HG03060 (cell line): ENCODE measurements at regions not wholly inside any gene's neighbourhood (a gene's known extent, or its start where the extent isn't known, plus 50 kb on each side); places are given as distances from the start of the nearest gene placed in this dataset.

Source experiments
- ATAC-seq: cut with Tn5 transposase; IDR thresholded peaks from one replicate; pipeline ENCODE4 v1.9.1; 2021; ENCODE audit warnings: low read depth, moderate number of reproducible peaks; ENCODE audit not compliant: unreplicated experiment

GRCh38 chr2:122094557-122094956, 339.1 kb downstream of the TSN start:
- ATAC-seq, result no peak

- ATAC-seq, result no peak
Measured at GRCh38 chr2:122096761-122097160, 341.3 kb downstream of the TSN start.

GRCh38 chr2:122098306-122098705, 342.9 kb downstream of the TSN start:
- no peak for ATAC-seq

- ATAC-seq, result no peak
Measured at GRCh38 chr2:122100346-122100745, 344.9 kb downstream of the TSN start.

- ATAC-seq, result no peak
Measured at GRCh38 chr2:122100756-122101155, 345.3 kb downstream of the TSN start.

DNA sequence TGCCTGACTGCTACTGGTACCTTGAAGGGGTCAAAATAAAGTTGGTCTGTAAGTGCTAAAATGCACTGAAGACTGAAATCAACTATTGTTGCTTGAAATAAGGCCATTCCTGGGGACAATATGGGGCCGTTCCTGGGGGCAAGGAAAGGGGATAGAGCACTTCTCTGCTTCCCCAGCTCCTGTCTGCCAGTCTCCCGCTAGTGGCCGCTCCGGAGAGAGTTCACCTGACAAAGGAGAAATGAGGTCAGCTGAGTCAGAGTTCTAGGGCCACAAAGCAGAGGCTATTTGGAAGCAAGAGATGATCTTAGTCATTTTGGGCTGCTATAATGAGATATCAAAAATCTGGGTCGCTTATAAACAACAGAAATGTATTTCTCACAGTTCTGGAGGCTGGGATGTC, 345.9 kb downstream of the TSN start:
- no peak for ATAC-seq

DNA sequence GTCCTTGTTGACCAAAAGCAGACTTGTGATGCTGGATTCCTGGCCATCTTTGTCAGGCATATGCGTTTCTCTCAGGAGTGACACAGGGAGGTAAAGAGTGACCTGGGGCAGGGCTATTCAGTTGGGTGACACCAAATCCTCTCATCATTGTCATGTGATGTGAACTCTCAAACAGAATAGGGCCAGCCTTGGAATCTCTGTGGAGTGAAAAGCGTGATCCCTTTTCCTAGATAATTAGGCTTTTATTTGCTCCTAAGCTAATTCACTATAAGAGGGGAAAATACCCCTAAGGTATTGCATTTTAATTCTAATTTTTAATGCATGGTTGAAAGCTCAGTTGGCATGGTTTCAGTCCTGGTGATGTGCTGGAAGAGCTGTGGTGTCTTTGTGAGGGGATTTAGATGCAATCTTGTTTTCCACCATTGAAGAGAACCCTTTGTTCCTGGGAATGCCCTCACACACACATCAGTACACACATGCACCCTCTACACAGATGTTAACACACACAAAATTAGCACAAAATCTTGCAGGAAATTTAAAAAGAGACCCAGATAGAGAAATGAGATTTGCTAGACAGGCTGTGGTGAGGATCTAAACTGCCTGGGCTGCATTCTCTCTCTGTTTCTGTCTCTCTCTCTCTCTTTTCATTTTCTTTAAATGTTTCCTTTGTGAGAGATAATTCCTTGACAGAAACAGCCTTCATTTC, 349.9 kb downstream of the TSN start:
- ATAC-seq, result no peak

GRCh38 chr2:122105877-122106206, 350.4 kb downstream of the TSN start:
- ATAC-seq, result no peak

GRCh38 chr2:122108186-122108585, 352.7 kb downstream of the TSN start:
- ATAC-seq, result no peak

- no peak for ATAC-seq
Measured at GRCh38 chr2:122112216-122113005, 357.0 kb downstream of the TSN start.

DNA sequence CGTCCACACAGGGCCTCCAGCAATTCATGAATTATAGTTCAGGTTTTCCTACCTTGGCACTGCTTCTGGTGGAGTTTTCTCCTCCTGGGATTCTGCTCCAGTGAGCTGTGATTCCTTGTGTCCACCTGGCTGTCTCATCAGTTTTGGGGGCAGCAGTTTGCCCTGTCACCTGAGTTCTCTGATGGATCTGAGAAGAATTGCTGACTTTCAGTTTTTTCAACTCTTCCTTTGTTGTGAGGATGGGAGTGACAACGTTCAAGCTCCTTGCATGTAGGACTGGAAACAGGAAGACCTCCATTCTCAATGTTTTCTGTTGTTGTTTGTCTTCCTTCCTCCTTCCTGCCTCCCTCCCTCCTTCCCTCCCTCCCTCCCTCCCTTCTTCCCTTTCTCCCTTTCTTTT, 359.0 kb downstream of the TSN start:
- no peak for ATAC-seq

- ATAC-seq, result no peak
Measured at GRCh38 chr2:122117371-122117770, 361.9 kb downstream of the TSN start.

- no peak for ATAC-seq
Measured at GRCh38 chr2:122129399-122129798, 373.9 kb downstream of the TSN start.

DNA sequence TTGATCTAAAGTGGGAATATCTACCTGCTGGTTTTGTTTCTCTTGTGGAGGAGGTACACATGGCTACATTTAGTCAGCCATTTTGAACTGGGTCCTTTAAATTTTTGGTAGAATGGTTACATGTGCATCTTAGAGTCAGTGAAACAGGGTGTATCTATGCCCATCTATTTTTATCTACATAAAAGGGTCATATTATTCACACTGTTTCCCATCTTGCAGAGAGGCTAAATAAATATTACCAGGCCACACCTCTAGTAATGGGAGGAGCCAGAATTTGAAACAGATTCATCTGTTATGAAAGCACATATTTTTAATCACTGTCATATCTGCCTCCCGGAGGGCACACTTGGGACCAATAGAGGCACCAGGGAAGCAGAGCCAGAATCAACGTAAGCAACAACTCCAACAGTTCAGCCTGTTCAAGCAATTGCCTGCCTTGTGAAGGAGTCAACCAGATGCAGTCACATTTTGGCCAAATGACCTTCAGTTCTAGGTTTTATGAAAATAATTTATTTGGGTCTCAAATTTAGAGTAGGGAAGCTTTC, 376.8 kb downstream of the TSN start:
- ATAC-seq, result no peak

DNA sequence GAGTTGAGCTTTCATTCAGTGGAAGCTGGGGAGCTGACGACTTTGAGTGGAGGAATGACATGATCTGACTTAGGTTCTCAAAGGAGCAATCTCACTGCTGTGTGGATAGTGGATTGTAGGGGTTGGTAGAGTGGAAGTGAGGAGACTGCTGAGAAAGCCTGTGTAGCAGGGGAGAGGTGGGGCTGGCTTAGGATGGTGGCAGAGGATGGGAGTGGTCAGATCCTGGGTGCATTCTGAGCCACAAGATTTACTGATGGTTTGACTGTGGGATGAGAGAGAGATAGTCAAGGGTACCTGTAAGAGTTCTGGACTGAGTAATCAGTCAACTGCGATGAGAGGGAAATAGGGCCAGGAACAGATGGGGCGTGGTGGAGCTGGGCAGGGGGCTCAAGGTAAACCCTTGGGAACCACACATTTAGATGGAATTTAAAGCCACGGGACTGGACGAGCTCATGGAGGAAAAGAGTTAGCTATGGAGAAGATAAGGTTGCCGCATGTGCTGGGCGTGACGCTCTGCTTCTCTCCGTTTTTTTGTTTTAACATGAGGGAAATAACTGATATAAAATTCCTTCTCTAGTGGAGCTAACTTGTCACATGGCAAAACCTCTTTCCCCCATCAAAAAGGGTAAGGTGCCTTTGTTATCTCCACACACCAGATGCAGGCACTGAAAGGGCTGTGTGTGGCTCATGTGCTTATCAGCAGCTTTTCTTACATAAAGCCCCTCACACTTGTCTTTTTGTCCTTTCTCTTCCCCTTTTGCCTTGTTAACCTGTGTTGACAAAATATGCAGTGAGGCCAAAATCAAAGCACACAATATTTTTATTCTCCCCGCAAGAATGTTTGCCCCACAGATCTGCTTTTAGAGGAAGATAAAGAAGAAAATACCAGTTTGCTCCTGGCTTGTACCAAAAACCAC, 379.8 kb downstream of the TSN start:
- ATAC-seq, result no peak

DNA sequence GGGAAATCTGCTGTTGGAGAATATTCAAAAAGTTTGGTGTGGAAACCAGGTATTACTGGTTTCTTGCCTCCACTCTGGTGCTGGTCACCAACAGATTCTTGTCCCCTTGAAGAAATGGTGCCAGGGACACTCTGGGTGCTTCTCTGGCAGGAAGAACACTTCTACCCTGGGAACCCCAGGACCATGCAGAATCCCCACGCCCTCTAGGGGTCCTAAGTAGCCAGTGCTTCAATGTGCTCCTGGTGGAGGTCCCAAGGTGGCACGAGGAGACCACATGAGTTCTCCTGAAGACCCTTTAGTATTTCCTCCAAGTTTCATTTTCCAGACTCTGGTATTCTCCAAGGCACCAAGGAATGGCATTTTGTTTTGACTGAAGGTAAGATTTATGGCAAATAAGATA, 380.6 kb downstream of the TSN start:
- ATAC-seq, result no peak

DNA sequence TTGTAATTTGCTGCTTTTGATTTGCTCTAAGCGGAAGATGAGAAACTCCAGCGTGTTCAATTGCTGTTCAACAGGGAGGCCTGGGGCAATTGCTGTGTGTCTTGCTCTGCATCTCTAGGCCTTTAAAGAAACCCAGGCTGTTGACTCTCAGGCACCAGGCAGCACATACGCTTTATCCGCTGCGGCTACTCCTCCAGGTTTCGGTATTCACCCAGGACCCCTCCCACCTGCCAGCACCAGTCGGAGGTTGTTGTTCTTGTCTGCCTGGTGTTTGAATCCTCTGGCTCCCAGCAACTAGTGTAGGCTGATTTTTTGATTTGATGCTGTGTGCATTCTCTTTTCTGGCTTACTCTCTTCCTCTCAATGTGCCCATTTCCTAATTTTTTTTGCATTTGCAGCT, 383.1 kb downstream of the TSN start:
- ATAC-seq, result no peak

DNA sequence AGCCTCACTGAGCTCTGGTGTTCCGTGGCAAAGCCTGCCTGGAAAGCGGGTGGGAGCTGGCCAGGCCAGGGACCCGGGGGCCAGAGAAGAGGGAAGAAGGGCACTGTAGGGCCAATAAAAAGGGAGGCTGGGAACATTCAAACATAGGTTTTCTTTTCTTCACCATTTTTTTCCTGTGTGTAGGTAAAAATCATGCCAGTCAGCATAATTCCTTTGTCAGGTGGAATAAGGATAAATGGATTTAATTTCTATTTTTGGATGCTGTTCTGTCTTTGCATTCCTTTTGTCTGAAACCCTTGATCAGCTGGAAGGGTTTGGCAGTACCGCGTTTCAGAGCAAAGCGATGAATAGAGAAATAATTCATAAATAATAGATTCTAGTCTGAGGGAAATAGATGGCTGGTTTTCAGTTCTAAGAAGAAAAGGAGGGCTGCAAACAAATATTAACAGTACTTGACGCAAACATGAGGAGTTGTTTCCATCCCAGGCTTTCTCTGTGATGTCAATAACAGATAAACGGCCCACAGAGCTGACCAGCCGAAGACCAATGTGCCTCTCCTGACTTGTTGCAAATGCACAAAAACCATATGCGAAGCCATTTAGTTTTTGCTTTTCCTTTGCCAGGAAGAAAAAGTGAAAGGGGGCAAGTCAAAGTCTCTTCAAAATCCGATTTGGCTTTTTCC, 384.4 kb downstream of the TSN start:
- ATAC-seq, result no peak

- ATAC-seq, result no peak
Measured at GRCh38 chr2:122144884-122145283, 389.4 kb downstream of the TSN start.

DNA sequence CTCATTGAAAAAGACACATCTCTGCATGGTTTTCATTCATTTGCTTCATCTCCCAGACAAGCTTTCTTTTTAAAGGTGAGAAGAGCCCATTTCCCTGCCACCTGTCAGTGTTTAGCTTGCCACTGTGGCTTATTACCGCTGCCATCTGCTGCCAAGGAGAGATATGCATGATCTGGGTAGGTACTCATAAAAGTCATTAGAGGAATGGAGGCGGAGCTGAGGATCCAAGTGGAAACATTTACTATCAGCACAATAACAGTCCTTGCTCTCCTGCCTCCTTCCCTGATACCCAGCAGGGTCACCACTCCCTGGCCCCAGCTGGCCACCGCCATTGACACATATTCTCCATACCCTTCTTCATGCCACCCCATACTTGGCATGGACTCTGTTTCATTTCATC, 390.4 kb downstream of the TSN start:
- no peak for ATAC-seq
